WI38 (cell line): ENCODE measurements at regions not wholly inside any gene's neighbourhood (a gene's known extent, or its start where the extent isn't known, plus 50 kb on each side); places are given as distances from the start of the nearest gene placed in this dataset.
"Not testable (repeated sequence)": the region's sequence is repeated elsewhere in the genome, so short reads cannot be mapped to it uniquely, and the experiment has no call there.

ENCODE experiments used
- H3K4me3 ChIP-seq: 2 replicates; pipeline ENCODE4 v1.5.1; 2011; ENCODE audit warnings: low read depth, mild to moderate bottlenecking, control low read depth, low read length
- CTCF ChIP-seq: IDR thresholded peaks from 2 replicates; pipeline ENCODE4 v1.5.1; 2012; ENCODE audit warnings: low read depth, mild to moderate bottlenecking, control low read depth, low read length

DNA sequence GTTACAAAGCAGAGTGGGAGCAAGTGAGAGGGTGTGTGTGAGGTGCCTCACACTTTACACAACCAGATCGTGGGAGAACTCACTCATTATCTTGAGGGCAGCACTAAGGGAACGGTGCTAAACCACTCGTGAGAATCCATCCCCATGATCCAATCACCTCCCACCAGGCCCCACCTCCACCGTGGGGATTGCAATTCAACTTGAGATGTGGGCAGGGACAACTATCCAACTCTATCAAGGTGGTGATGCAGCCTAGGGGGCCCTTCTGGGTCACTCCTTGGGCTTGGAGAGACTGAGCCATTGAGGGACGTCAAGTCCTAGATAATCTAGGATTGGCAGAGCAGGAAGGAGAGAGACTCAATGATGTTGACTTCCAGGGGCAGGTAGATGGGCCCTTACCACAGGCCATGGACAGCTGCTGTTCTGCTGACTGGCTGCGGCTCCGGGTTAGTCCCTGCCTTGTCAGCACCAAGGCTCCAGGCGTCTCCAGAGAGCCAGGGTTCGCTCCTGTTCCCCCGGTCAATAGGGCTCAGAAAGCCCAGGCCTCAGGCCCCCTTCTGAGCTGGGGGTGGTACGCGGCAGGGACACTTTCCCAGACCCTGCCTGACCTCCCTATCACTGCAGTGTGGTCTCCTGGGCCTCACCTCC, 193.2 kb upstream of the HS6ST1 start:
- no peak overlapping the region for H3K4me3 ChIP-seq
- TF ChIP-seq CTCF = no peak

GRCh38 chr2:128512379-128513115, 193.9 kb upstream of the HS6ST1 start:
- TF ChIP-seq CTCF = no peak

DNA sequence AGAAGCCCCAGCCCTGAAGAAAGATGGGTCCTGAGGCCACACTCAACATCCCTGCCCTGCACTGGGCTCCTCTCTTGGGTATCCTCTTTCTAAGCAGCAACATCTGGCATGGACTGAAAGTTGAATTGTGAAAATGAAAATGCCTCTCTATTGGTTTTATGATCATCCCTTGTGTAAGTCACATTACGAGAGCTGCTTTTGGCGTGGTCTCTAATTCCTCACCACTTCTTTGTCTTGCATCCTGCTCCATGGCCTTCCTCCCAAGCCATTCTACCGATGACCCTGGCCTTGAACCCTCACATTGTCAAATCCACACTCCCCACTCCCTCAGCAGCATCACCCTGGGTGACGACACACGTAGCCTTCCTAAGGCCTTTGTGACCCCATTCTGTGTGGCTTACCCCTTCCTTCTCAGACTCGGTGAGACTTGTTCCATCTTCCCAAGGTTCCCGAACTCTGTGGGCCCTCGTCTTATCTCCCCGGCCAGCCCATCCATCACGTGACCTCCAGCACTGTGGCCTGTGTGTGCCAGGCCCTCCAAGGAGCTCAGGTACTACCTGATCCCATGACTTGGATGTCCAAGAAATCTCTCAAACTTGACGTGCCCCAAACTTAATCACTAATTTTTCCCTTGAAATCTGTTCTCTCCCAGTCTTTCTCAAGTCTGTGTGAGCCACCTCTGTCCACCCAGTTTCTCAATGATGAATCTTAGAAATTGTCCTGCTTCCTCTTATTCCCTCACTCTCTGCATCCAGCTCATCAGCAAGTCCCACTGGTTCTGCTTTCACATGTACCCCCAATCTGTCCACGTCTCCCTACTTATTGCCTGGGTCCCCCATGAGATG, 194.7 kb upstream of the HS6ST1 start:
- TF ChIP-seq CTCF = no peak
- H3K4me3 ChIP-seq = no peak overlapping the region

More at GRCh38 chr2:128512379-128513115, 193.9 kb upstream of the HS6ST1 start:
- H3K4me3 ChIP-seq = no peak overlapping the region

- H3K4me3 ChIP-seq = no peak overlapping the region
- no peak for TF ChIP-seq CTCF
Measured at GRCh38 chr2:128513961-128514283, 195.3 kb upstream of the HS6ST1 start.

DNA sequence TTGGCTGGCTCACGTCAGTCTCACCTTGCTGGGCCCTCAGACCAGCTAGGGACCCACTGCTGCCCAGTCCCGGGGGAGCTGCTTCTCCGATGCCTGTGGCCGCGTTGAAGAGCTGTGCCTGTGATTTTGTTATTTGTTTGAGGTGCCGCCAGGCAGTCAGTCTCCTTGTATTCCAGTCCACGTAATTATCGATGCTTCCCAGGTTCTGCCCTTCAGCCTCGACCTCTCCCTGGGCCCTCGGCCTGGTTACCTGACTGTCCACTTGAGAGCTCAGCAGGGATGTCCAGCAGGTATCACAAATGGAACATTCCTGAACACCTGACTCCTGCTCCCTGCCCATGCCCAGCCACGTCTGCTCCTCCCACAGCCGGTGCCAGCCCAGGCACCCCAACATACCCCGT, 195.9 kb upstream of the HS6ST1 start:
- no peak overlapping the region for H3K4me3 ChIP-seq
- TF ChIP-seq CTCF = no peak

DNA sequence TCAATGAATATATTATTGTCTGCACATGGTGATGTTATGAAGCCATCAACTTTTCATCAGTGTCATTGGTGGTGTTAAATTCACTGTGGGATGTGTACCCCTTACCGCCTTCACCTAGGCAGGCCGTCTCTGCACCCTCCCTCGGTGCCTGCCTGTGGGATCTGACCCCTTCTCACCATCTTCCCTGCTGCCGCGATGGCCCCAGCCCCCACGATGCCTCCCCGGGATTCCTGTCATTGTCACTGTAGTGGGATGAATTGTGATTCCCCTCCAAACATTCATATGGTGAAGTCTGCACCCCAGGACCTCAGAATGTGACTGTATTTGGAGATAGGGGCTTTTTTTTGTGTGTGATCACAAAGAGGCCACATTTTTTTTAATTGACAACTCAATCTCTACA, 198.3 kb upstream of the HS6ST1 start:
- no peak for TF ChIP-seq CTCF
- no peak overlapping the region for H3K4me3 ChIP-seq

GRCh38 chr2:128519028-128519427, 200.4 kb upstream of the HS6ST1 start:
- H3K4me3 ChIP-seq = not testable (repeated sequence)
